ENCODE measurements at regions not wholly inside any gene's neighbourhood (a gene's known extent, or its start where the extent isn't known, plus 50 kb on each side); places are given as distances from the start of the nearest gene placed in this dataset.

GRCh38 chr3:28678086-28678485 is 329.5 kb upstream of the AZI2 start:
- Histone ChIP-seq H3K9ac (ENCODE audit: low read depth, low read length) (no peak overlapping the region), H3K4me1 (ENCODE audit: control insufficient read depth, insufficient read depth, low read length) (peaks cover 15% of the 10 kb centered on the region), H3K27me3 (ENCODE audit: control insufficient read depth, insufficient read depth, low read length) (no peaks in the 10 kb centered on the region), H3K27ac (ENCODE audit: low read depth, low read length) (no peak overlapping the region), H3K36me3 (ENCODE audit: control insufficient read depth, insufficient read depth, low read length) (no peaks in the 10 kb centered on the region), H3K9me3 (ENCODE audit: control insufficient read depth, insufficient read depth, low read length) (no peaks in the 10 kb centered on the region), H3K4me3 (ENCODE audit: low read depth, low read length) (no peak overlapping the region)

DNA sequence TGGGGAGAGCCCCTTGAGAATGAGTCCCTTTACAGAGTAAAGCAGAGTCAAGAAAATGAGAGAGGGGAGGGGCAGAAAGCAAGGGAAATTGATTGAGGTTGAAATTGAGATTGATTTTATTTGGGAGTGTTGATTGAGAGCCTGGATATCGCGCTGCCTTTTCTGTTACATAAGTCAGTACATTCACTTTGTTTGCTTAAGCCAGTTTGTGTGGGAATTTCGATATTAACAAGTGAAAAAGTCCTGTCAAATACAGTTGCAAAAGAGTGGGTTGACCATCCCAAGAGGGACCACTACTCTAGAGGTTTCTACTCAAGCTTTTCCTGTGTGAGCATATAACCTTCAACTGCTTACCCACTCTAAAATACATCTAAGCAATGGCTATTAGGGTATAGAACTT is 331.4 kb upstream of the AZI2 start:
- no peak overlapping the region for H3K27ac ChIP-seq (ENCODE audit: low read depth, low read length)
- H3K9ac ChIP-seq (ENCODE audit: low read depth, low read length) = no peak overlapping the region
- H3K4me3 ChIP-seq (ENCODE audit: low read depth, low read length) = no peak overlapping the region
- no peaks in the 10 kb centered on the region for H3K27me3 ChIP-seq (ENCODE audit: control insufficient read depth, insufficient read depth, low read length)
- H3K36me3 ChIP-seq (ENCODE audit: control insufficient read depth, insufficient read depth, low read length) = no peaks in the 10 kb centered on the region
- H3K4me1 ChIP-seq (ENCODE audit: control insufficient read depth, insufficient read depth, low read length) = peaks cover 15% of the 10 kb centered on the region
- no peaks in the 10 kb centered on the region for H3K9me3 ChIP-seq (ENCODE audit: control insufficient read depth, insufficient read depth, low read length)

GRCh38 chr3:28682121-28682520 is 333.5 kb upstream of the AZI2 start:
- Histone ChIP-seq H3K27ac (ENCODE audit: low read depth, low read length) (no peak overlapping the region), H3K4me1 (ENCODE audit: control insufficient read depth, insufficient read depth, low read length) (peaks cover 15% of the 10 kb centered on the region), H3K9ac (ENCODE audit: low read depth, low read length) (no peak overlapping the region), H3K4me3 (ENCODE audit: low read depth, low read length) (no peak overlapping the region), H3K36me3 (ENCODE audit: control insufficient read depth, insufficient read depth, low read length) (no peaks in the 10 kb centered on the region), H3K27me3 (ENCODE audit: control insufficient read depth, insufficient read depth, low read length) (no peaks in the 10 kb centered on the region), H3K9me3 (ENCODE audit: control insufficient read depth, insufficient read depth, low read length) (no peaks in the 10 kb centered on the region)

GRCh38 chr3:28690176-28690575 is 341.6 kb upstream of the AZI2 start:
- H3K36me3 ChIP-seq (ENCODE audit: control insufficient read depth, insufficient read depth, low read length) = no peaks in the 10 kb centered on the region
- H3K4me1 ChIP-seq (ENCODE audit: control insufficient read depth, insufficient read depth, low read length) = no peaks in the 10 kb centered on the region
- no peaks in the 10 kb centered on the region for H3K9me3 ChIP-seq (ENCODE audit: control insufficient read depth, insufficient read depth, low read length)
- H3K9ac ChIP-seq (ENCODE audit: low read depth, low read length) = no peak overlapping the region
- no peaks in the 10 kb centered on the region for H3K27me3 ChIP-seq (ENCODE audit: control insufficient read depth, insufficient read depth, low read length)
- H3K27ac ChIP-seq (ENCODE audit: low read depth, low read length) = no peak overlapping the region
- H3K4me3 ChIP-seq (ENCODE audit: low read depth, low read length) = no peak overlapping the region

DNA sequence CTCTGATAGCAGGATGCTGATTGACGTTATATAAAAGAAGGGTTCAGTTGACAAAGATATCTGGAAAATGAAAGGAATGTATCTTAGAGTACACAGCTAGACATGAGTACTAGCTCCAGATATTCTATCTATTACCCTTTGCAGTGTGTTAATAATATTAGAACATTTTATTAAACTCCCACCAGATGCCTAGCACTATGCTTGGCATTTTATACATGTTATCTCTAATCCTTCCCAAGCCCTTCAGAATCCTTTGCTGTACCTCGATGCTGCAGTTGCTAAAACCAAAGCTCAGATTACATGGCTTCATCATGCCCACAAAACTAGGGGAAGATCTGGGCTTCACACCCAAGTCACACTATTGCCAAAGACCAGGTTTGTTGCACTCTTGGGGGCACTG is 350.1 kb upstream of the AZI2 start:
- H3K27ac ChIP-seq (ENCODE audit: low read depth, low read length) = no peak overlapping the region

DNA sequence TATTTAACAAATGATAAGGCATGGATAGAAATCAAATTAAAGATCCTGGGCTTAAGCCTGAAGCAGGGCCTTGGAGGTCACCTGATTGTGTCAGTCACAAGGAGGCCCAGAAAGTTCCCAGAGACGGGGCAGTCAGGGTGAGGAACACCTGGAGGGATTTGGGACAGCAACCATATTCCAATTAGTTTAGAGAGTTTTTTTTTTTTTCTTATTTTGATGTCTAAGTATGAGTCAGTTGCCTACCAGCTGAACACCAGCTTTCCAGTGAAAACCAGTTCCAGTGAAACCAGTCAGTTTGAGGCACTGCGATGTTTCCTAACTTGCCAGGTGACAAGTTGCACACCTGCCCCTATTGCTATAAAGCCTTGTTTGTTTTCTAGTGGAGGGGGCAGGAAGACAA is 350.7 kb upstream of the AZI2 start:
- no peaks in the 10 kb centered on the region for H3K9me3 ChIP-seq (ENCODE audit: control insufficient read depth, insufficient read depth, low read length)
- H3K27me3 ChIP-seq (ENCODE audit: control insufficient read depth, insufficient read depth, low read length) = no peaks in the 10 kb centered on the region
- H3K4me1 ChIP-seq (ENCODE audit: control insufficient read depth, insufficient read depth, low read length) = peaks cover 16% of the 10 kb centered on the region
- H3K9ac ChIP-seq (ENCODE audit: low read depth, low read length) = no peak overlapping the region
- no peak overlapping the region for H3K27ac ChIP-seq (ENCODE audit: low read depth, low read length)
- no peaks in the 10 kb centered on the region for H3K36me3 ChIP-seq (ENCODE audit: control insufficient read depth, insufficient read depth, low read length)
- H3K4me3 ChIP-seq (ENCODE audit: low read depth, low read length) = no peak overlapping the region

More for the DNA sequence above, 350.1 kb upstream of the AZI2 start:
- Histone ChIP-seq H3K4me3 (ENCODE audit: low read depth, low read length) (no peak overlapping the region), H3K27me3 (ENCODE audit: control insufficient read depth, insufficient read depth, low read length) (no peaks in the 10 kb centered on the region), H3K4me1 (ENCODE audit: control insufficient read depth, insufficient read depth, low read length) (peaks cover 10% of the 10 kb centered on the region), H3K9ac (ENCODE audit: low read depth, low read length) (no peak overlapping the region), H3K9me3 (ENCODE audit: control insufficient read depth, insufficient read depth, low read length) (no peaks in the 10 kb centered on the region), H3K36me3 (ENCODE audit: control insufficient read depth, insufficient read depth, low read length) (no peaks in the 10 kb centered on the region)

DNA sequence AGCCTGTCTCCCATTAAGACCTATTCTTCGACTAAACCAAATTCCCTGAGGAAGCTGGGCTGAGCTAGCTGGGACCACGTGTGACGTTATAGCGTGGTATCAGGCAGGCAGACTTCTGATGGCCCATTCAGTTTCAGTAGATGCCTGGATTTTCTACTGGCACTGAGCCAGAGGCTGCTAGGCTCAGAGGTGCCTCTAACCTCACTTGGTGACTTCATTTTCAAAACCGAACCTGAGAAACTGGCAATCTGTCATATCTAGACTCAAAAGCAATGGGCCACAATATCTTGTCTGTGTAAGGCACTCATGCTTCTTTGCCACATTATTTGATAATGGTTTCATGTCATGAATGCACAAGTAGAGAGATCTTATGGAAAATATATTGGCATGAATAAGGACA is 352.1 kb upstream of the AZI2 start:
- Histone ChIP-seq H3K9ac (ENCODE audit: low read depth, low read length) (no peak overlapping the region), H3K4me1 (ENCODE audit: control insufficient read depth, insufficient read depth, low read length) (peaks cover 19% of the 10 kb centered on the region), H3K4me3 (ENCODE audit: low read depth, low read length) (no peak overlapping the region), H3K9me3 (ENCODE audit: control insufficient read depth, insufficient read depth, low read length) (no peaks in the 10 kb centered on the region), H3K36me3 (ENCODE audit: control insufficient read depth, insufficient read depth, low read length) (no peaks in the 10 kb centered on the region), H3K27me3 (ENCODE audit: control insufficient read depth, insufficient read depth, low read length) (no peaks in the 10 kb centered on the region), H3K27ac (ENCODE audit: low read depth, low read length) (no peak overlapping the region)

DNA sequence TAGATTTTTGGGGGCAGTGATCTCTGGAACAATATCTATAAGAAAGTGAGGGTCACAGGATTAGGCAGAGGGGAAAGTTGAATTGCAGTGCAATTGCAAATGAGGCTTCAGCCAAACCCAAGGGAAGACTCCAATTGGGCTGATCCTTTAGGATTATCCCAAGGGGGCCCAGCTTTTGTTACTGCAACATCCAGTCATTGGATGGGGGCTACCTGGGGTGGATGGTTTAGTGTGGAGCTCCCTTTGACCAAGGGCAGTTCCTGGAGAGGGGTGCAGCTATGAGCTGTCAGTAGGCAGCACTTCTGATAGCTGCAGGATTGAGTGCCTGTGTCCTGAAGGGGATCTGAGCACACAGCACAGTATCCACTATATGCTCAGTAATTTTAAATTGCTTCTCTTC is 355.2 kb upstream of the AZI2 start:
- H3K4me3 ChIP-seq (ENCODE audit: low read depth, low read length) = no peak overlapping the region
- H3K4me1 ChIP-seq (ENCODE audit: control insufficient read depth, insufficient read depth, low read length) = peaks cover 13% of the 10 kb centered on the region
- H3K27me3 ChIP-seq (ENCODE audit: control insufficient read depth, insufficient read depth, low read length) = no peaks in the 10 kb centered on the region
- no peak overlapping the region for H3K27ac ChIP-seq (ENCODE audit: low read depth, low read length)
- no peaks in the 10 kb centered on the region for H3K36me3 ChIP-seq (ENCODE audit: control insufficient read depth, insufficient read depth, low read length)
- no peak overlapping the region for H3K9ac ChIP-seq (ENCODE audit: low read depth, low read length)
- H3K9me3 ChIP-seq (ENCODE audit: control insufficient read depth, insufficient read depth, low read length) = no peaks in the 10 kb centered on the region

DNA sequence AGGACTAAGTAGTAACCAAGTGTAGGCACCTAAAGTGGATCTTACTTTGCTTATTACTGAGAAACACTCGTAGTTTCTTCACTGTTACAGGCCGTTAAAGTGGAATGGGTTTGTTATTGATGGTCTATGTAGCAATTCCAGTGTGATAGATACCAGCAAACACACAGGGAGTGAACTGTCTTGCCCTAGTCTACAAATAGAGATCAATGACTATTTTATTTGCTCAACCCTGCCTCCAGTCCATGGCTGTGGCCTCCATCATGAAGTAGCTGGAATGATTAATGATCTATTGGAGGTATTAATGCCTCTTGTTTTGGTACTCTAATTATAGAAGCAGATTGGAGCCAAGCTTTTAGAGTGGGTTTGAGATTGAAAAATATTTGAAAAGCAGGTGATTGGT is 362.7 kb upstream of the AZI2 start:
- no peaks in the 10 kb centered on the region for H3K27me3 ChIP-seq (ENCODE audit: control insufficient read depth, insufficient read depth, low read length)
- H3K4me1 ChIP-seq (ENCODE audit: control insufficient read depth, insufficient read depth, low read length) = no peaks in the 10 kb centered on the region
- no peak overlapping the region for H3K9ac ChIP-seq (ENCODE audit: low read depth, low read length)
- no peak overlapping the region for H3K27ac ChIP-seq (ENCODE audit: low read depth, low read length)
- H3K36me3 ChIP-seq (ENCODE audit: control insufficient read depth, insufficient read depth, low read length) = no peaks in the 10 kb centered on the region
- H3K9me3 ChIP-seq (ENCODE audit: control insufficient read depth, insufficient read depth, low read length) = no peaks in the 10 kb centered on the region
- H3K4me3 ChIP-seq (ENCODE audit: low read depth, low read length) = no peak overlapping the region

DNA sequence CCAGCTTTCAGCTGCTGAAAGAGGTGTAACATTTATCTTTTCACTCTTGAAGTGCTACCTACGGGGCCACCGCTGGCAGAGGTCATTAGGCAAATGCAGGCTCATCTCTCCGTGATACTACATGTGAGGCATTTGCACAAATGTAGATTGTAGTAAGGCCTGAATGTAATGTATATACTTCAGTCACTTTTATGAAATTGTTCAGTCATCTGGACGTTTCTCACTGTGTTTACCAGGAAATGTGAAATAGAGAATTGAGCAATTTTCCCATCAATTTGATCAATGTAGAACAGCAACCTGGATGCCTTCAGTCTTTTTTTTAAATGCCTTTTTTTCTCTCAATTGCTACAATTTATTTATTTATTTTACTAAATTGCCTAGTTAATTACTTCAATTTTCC is 368.3 kb upstream of the AZI2 start:
- no peak overlapping the region for H3K4me3 ChIP-seq (ENCODE audit: low read depth, low read length)
- H3K36me3 ChIP-seq (ENCODE audit: control insufficient read depth, insufficient read depth, low read length) = no peaks in the 10 kb centered on the region
- no peak overlapping the region for H3K27ac ChIP-seq (ENCODE audit: low read depth, low read length)
- H3K4me1 ChIP-seq (ENCODE audit: control insufficient read depth, insufficient read depth, low read length) = no peaks in the 10 kb centered on the region
- no peak overlapping the region for H3K9ac ChIP-seq (ENCODE audit: low read depth, low read length)
- H3K27me3 ChIP-seq (ENCODE audit: control insufficient read depth, insufficient read depth, low read length) = no peaks in the 10 kb centered on the region
- no peaks in the 10 kb centered on the region for H3K9me3 ChIP-seq (ENCODE audit: control insufficient read depth, insufficient read depth, low read length)

DNA sequence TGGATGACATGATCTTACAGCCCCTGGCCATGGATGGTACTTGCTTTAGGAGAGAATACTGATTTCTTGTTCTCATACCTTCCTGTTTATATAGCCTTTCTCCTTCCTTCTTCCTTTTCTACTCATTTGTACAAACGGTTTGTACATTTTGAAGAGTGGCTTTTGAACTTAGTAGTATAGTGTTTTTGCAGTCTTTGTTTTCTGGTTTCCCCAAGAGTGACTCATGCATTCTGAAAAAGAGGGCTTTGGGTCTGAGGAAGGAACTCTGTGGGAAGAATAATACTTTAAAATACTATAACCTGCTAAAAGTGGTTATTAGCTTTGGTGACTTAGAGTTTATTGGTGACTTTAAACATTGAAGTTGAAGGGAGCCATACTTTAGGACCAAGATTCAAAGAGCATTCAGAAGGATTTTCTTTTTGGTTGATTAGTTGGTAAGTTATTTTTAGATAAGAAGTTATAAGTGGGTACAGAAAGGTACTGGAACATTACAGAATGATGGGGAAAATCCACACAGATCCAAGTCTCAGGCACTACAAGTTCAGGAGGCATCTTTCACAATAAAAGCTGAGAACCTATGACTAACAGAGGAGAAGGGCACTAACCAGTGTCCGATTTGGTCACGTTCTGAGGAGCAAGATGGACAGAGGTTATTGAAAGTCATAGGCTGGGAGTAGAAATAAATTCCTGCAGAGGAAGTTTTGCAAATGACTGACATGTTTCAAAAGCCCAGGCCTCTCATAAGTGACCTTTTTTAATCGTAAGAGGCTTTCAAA is 369.6 kb upstream of the AZI2 start:
- Histone ChIP-seq H3K4me1 (ENCODE audit: control insufficient read depth, insufficient read depth, low read length) (no peaks in the 10 kb centered on the region), H3K36me3 (ENCODE audit: control insufficient read depth, insufficient read depth, low read length) (no peaks in the 10 kb centered on the region), H3K9me3 (ENCODE audit: control insufficient read depth, insufficient read depth, low read length) (no peaks in the 10 kb centered on the region), H3K27ac (ENCODE audit: low read depth, low read length) (no peak overlapping the region), H3K9ac (ENCODE audit: low read depth, low read length) (no peak overlapping the region), H3K27me3 (ENCODE audit: control insufficient read depth, insufficient read depth, low read length) (no peaks in the 10 kb centered on the region), H3K4me3 (ENCODE audit: low read depth, low read length) (no peak overlapping the region)
